Fibroblast of lung (primary cell): ENCODE measurements at regions not wholly inside any gene's neighbourhood (a gene's known extent, or its start where the extent isn't known, plus 50 kb on each side); places are given as distances from the start of the nearest gene placed in this dataset.

Experiments used
- DNase-seq, 2 donors: peaks; one replicate each; pipeline versions ENCODE4 v3.0.0 to v3.0.0-alpha.2; 2010; ENCODE audit warnings: low read depth in 2 of 2
- H2AFZ ChIP-seq: 2 replicates; pipeline ENCODE4 v1.5.1; 2012; ENCODE audit warnings: low read length, control low read depth, inconsistent platforms
- H3K27ac ChIP-seq: 2 replicates; pipeline ENCODE4 v1.5.1; 2011; ENCODE audit warnings: low read length, control low read depth; ENCODE audit not compliant: insufficient read depth
- H3K27me3 ChIP-seq: 2 replicates; pipeline ENCODE4 v1.5.1; 2011; ENCODE audit warnings: mild to moderate bottlenecking, low read length; ENCODE audit not compliant: control insufficient read depth, insufficient read depth
- H3K36me3 ChIP-seq: 2 replicates; pipeline ENCODE4 v1.5.1; 2011; ENCODE audit warnings: low read length; ENCODE audit not compliant: control insufficient read depth, insufficient read depth
- H3K4me1 ChIP-seq: 2 replicates; pipeline ENCODE4 v1.5.1; 2011; ENCODE audit warnings: low read length; ENCODE audit not compliant: control insufficient read depth, insufficient read depth; ENCODE audit errors: extremely low read depth
- H3K4me2 ChIP-seq: 2 replicates; pipeline ENCODE4 v1.5.1; 2011; ENCODE audit warnings: low read length, control low read depth; ENCODE audit not compliant: insufficient read depth; ENCODE audit errors: extremely low read depth
- H3K4me3 ChIP-seq, 4 experiments: fragments of 200-600 bp in 1 of 4; sonication (generic) in 1 of 4; replicated peaks in 1 of 4; 2 replicates each; pipeline ENCODE4 v1.5.1; 2011 to 2016; ENCODE audit warnings: low read length in 4 of 4, low read depth in 3 of 4, mild to moderate bottlenecking in 3 of 4, control low read depth in 2 of 4, inconsistent platforms in 1 of 4, mixed read lengths in 1 of 4; ENCODE audit not compliant: insufficient read depth in 1 of 4; ENCODE audit errors: control extremely low read depth in 1 of 4
- H3K79me2 ChIP-seq: 2 replicates; pipeline ENCODE4 v1.5.1; 2012; ENCODE audit warnings: mild to moderate bottlenecking, low read length, inconsistent platforms; ENCODE audit not compliant: control insufficient read depth, insufficient read depth
- H3K9ac ChIP-seq: 2 replicates; pipeline ENCODE4 v1.5.1; 2011; ENCODE audit warnings: mild to moderate bottlenecking, low read length, control low read depth; ENCODE audit not compliant: insufficient read depth
- H3K9me3 ChIP-seq: 2 replicates; pipeline ENCODE4 v1.5.1; 2012; ENCODE audit warnings: low read depth, low read length; ENCODE audit not compliant: control insufficient read depth, insufficient read depth
- H4K20me1 ChIP-seq: 2 replicates; pipeline ENCODE4 v1.5.1; 2011; ENCODE audit warnings: low read length; ENCODE audit not compliant: control insufficient read depth, insufficient read depth; ENCODE audit errors: extremely low read depth
- EZH2 ChIP-seq: IDR thresholded peaks from 2 replicates; pipeline ENCODE4 v1.5.1; 2012; ENCODE audit warnings: low read length, control low read depth, mild to moderate bottlenecking; ENCODE audit errors: missing control alignments
- TF ChIP-seq, protein P1 (sequence below), 2 donors: IDR thresholded peaks in 1 of 2; conservative IDR thresholded peaks in 1 of 2; 1 replicate in 1 of 2; 2 replicates in 1 of 2; pipeline ENCODE4 v1.5.1; 2011 to 2012; ENCODE audit warnings: low read length in 2 of 2, control low read depth in 1 of 2, inconsistent platforms in 1 of 2, low read depth in 1 of 2, mild to moderate bottlenecking in 1 of 2

DNA sequence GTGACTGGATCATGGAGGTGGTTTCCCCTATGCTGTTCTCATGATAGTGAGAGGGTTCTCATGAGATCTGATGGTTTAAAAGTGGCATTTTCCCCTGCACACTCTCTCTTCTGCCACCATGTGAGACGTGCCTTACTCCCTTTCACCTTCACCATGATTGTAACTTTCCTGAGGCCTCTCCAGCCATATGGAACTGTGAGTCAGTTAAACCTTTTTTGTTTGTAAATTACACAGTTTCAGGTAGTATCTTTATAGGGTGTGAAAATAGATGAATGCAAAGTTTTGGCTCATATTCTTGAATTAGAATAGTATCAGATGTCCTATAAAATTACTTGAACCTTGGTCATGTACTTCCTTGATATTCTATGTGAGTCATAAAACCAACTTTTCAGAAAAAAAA lies 252.1 kb upstream of the TMEM229A start:
- Histone ChIP-seq H3K4me2 (no peak overlapping the region), H3K79me2 (no peaks in the 10 kb centered on the region), H3K27me3 (no peaks in the 10 kb centered on the region), H3K4me3 (no peak overlapping the region), H3K36me3 (no peaks in the 10 kb centered on the region), H3K9ac (no peak overlapping the region), H3K9me3 (no peaks in the 10 kb centered on the region), H3K4me1 (no peaks in the 10 kb centered on the region), H3K27ac (no peak overlapping the region), H4K20me1 (no peaks in the 10 kb centered on the region), H2AFZ (no peak overlapping the region)
- no peak for DNase-seq
- TF ChIP-seq, protein P1, sequence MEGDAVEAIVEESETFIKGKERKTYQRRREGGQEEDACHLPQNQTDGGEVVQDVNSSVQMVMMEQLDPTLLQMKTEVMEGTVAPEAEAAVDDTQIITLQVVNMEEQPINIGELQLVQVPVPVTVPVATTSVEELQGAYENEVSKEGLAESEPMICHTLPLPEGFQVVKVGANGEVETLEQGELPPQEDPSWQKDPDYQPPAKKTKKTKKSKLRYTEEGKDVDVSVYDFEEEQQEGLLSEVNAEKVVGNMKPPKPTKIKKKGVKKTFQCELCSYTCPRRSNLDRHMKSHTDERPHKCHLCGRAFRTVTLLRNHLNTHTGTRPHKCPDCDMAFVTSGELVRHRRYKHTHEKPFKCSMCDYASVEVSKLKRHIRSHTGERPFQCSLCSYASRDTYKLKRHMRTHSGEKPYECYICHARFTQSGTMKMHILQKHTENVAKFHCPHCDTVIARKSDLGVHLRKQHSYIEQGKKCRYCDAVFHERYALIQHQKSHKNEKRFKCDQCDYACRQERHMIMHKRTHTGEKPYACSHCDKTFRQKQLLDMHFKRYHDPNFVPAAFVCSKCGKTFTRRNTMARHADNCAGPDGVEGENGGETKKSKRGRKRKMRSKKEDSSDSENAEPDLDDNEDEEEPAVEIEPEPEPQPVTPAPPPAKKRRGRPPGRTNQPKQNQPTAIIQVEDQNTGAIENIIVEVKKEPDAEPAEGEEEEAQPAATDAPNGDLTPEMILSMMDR (conservative IDR thresholded peaks at IDR 0.05 in 1 of 2, IDR thresholded peaks at IDR 0.05 in 1 of 2; ENCODE audit: low read depth in 1 of 2, low read length in 2 of 2): no peak
- TF ChIP-seq EZH2: no peak

DNA sequence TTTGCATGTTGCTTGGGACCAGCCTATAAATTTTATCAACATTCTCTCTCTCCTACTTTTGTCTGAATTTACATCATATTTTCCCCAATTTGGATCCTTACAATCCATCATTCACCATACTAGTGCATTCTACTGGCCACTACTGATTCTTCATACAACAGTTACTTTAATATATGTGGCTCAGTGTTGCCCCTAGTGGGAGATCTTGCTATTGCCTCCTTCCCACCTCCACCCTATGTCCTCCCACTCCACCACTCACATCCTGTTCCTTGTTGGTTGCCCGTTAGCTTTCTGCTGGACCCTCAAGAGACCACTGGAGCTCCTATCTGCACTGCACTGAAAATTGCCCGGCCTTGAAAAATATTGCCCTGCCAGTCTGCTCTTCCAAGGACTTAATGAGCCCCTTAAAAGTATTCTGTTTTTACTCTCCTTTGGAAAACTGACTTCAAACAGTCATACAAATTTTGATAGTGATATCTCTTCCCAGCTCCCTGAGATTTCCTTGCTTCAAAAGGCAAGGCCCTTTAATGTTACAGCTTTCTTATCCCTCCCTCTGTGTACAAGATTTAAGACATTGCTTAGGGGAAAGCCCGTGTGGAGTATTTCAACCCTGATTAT lies 243.2 kb upstream of the TMEM229A start:
- DNase-seq: peak in 1 of 2 donors; percentile 17
- no peaks in the 10 kb centered on the region for H3K27me3 ChIP-seq
- no peaks in the 10 kb centered on the region for H3K4me1 ChIP-seq
- H3K36me3 ChIP-seq: no peaks in the 10 kb centered on the region
- H3K9me3 ChIP-seq: no peaks in the 10 kb centered on the region
- H3K27ac ChIP-seq: no peak overlapping the region
- no peak overlapping the region for H3K9ac ChIP-seq
- no peak overlapping the region for H2AFZ ChIP-seq
- H3K4me3 ChIP-seq: no peak overlapping the region
- H3K79me2 ChIP-seq: no peaks in the 10 kb centered on the region
- TF ChIP-seq, protein P1 (conservative IDR thresholded peaks at IDR 0.05 in 1 of 2, IDR thresholded peaks at IDR 0.05 in 1 of 2; ENCODE audit: low read depth in 1 of 2, low read length in 2 of 2): peak; percentile 15 to 48
- TF ChIP-seq EZH2: no peak
- no peak overlapping the region for H3K4me2 ChIP-seq
- no peaks in the 10 kb centered on the region for H4K20me1 ChIP-seq

DNA sequence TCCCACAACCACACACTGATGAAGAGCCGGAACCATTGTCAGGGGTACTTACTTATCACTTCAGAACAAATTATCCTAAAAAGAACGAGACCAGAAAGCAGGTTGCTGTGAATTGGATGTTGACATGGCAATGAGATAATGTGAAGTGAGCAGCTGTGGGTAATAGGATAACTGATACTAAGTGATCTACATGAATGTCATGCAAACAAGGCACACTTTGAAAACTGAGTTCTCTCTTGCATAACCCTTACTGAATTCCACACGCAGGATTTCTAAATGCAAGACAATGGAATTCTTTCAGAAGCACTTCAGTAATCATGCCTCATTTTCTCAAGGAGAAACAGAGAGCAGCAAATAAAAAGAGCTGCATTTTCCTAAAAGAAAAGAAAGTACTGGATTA lies 242.5 kb upstream of the TMEM229A start:
- Histone ChIP-seq H4K20me1 (no peaks in the 10 kb centered on the region), H3K4me1 (no peaks in the 10 kb centered on the region), H3K27me3 (no peaks in the 10 kb centered on the region), H3K9ac (no peak overlapping the region), H3K27ac (no peak overlapping the region), H3K4me2 (no peak overlapping the region), H3K79me2 (no peaks in the 10 kb centered on the region), H3K36me3 (no peaks in the 10 kb centered on the region), H3K9me3 (no peaks in the 10 kb centered on the region), H2AFZ (no peak overlapping the region), H3K4me3 (no peak overlapping the region)
- no peak for TF ChIP-seq EZH2
- TF ChIP-seq, protein P1 (conservative IDR thresholded peaks at IDR 0.05 in 1 of 2, IDR thresholded peaks at IDR 0.05 in 1 of 2; ENCODE audit: low read depth in 1 of 2, low read length in 2 of 2): no peak
- DNase-seq: peak in 1 of 2 donors; percentile 3
